OCI-LY3 (cell line): ENCODE measurements at regions not wholly inside any gene's neighbourhood (a gene's known extent, or its start where the extent isn't known, plus 50 kb on each side); places are given as distances from the start of the nearest gene placed in this dataset.

Source experiments
- CTCF ChIP-seq: fragments of 200-600, 300-600 bp; sonication (generic); IDR thresholded peaks from 2 replicates; pipeline ENCODE4 v1.5.1; 2014; ENCODE audit warnings: antibody characterized with exemption, low read length, low read depth
- EZH2phosphoT487 ChIP-seq: fragments of 200-600 bp; shearing (Covaris generic); IDR thresholded peaks from 2 replicates; pipeline ENCODE4 v1.6.1; 2018; ENCODE audit warnings: antibody characterized with exemption, mixed run types, low read depth

DNA sequence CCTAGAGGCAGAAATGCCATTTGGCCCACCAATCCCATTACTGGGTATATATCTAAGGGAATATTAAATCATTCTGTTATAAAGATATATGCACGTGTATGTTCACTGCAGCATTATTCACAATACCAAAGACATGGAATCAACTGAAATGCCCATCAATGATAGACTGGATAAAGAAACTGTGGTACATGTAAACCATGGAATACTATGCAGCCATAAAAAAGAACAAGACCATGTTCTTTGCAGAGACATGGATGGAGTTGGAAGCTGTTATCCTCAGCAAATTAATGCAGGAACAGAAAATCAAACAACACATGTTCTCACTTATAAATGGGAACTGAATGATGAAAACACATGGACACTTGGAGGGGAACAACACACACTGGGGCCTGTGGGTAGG, 458.4 kb downstream of the CD83 start:
- TF ChIP-seq CTCF (no peak), EZH2phosphoT487 (no peak)
